ENCODE measurements at regions not wholly inside any gene's neighbourhood (a gene's known extent, or its start where the extent isn't known, plus 50 kb on each side); places are given as distances from the start of the nearest gene placed in this dataset.

GRCh38 chr11:95453616-95454171 is 222.7 kb upstream of the SESN3 start:
- TF ChIP-seq EZH2 (IDR thresholded peaks at IDR 0.05; ENCODE audit: borderline replicate concordance, low read depth, low read length, severe bottlenecking) (no peak), POLR2AphosphoS5 (IDR thresholded peaks at IDR 0.05; ENCODE audit: insufficient read depth, low read depth, low read length) (no peak)

Data from endothelial cell of umbilical vein (primary cell).